GM18951 (cell line): ENCODE measurements at regions not wholly inside any gene's neighbourhood (a gene's known extent, or its start where the extent isn't known, plus 50 kb on each side); places are given as distances from the start of the nearest gene placed in this dataset.

Experiments used
- POLR2A ChIP-seq: IDR thresholded peaks from 4 replicates; pipeline ENCODE4 v1.6.1; 2011; ENCODE audit warnings: mild to moderate bottlenecking; ENCODE audit not compliant: insufficient read length, insufficient read depth; ENCODE audit errors: extremely low read depth
- in situ Hi-C: fragments of 300-500 bp; cut with MboI; formaldehyde crosslinking; loops from one replicate; pipeline ENCODE4 v1.12.0; 2022; ENCODE audit warnings: low sequenced_read_pairs, mixed read lengths, inconsistent platforms; ENCODE audit not compliant: unreplicated experiment

GRCh38 chr13:70668293-70668692 lies 560.0 kb upstream of the KLHL1 start:
- in situ Hi-C loops, result no loop called here
- TF ChIP-seq POLR2A, result no peak

- in situ Hi-C loops, result no loop called here
Observed at GRCh38 chr13:70666883-70667556, 558.8 kb upstream of the KLHL1 start.

GRCh38 chr13:70662231-70662940 lies 554.1 kb upstream of the KLHL1 start:
- TF ChIP-seq POLR2A, result no peak

More at GRCh38 chr13:70666883-70667556, 558.8 kb upstream of the KLHL1 start:
- TF ChIP-seq POLR2A, result no peak

GRCh38 chr13:70644052-70644451 lies 535.8 kb upstream of the KLHL1 start:
- TF ChIP-seq POLR2A, result no peak
- in situ Hi-C loops, result no loop called here

More at GRCh38 chr13:70662231-70662940, 554.1 kb upstream of the KLHL1 start:
- in situ Hi-C loops, result no loop called here

- no peak for TF ChIP-seq POLR2A
- in situ Hi-C loops, result no loop called here
Observed at GRCh38 chr13:70634893-70635292, 526.6 kb upstream of the KLHL1 start.

- in situ Hi-C loops, result no loop called here
- TF ChIP-seq POLR2A, result no peak
Observed at GRCh38 chr13:70630247-70630646, 522.0 kb upstream of the KLHL1 start.

GRCh38 chr13:70623239-70623638 lies 515.0 kb upstream of the KLHL1 start:
- in situ Hi-C loops, result no loop called here
- TF ChIP-seq POLR2A, result no peak

GRCh38 chr13:70622796-70623195 lies 514.5 kb upstream of the KLHL1 start:
- no peak for TF ChIP-seq POLR2A
- in situ Hi-C loops, result no loop called here

- in situ Hi-C loops, result no loop called here
- no peak for TF ChIP-seq POLR2A
Observed at GRCh38 chr13:70619936-70620335, 511.7 kb upstream of the KLHL1 start.

- no peak for TF ChIP-seq POLR2A
- in situ Hi-C loops, result no loop called here
Observed at GRCh38 chr13:70616847-70617246, 508.6 kb upstream of the KLHL1 start.

- in situ Hi-C loops, result no loop called here
- TF ChIP-seq POLR2A, result no peak
Observed at GRCh38 chr13:70613295-70613694, 505.0 kb upstream of the KLHL1 start.

- no peak for TF ChIP-seq POLR2A
- in situ Hi-C loops, result no loop called here
Observed at GRCh38 chr13:70612881-70613280, 504.6 kb upstream of the KLHL1 start.

GRCh38 chr13:70604448-70604847 lies 496.2 kb upstream of the KLHL1 start:
- TF ChIP-seq POLR2A, result no peak
- in situ Hi-C loops, result no loop called here

GRCh38 chr13:70593716-70594115 lies 485.5 kb upstream of the KLHL1 start:
- in situ Hi-C loops, result no loop called here
- no peak for TF ChIP-seq POLR2A
